PC-9 (cell line): ENCODE measurements at regions not wholly inside any gene's neighbourhood (a gene's known extent, or its start where the extent isn't known, plus 50 kb on each side); places are given as distances from the start of the nearest gene placed in this dataset.

Source experiments
- EZH2 ChIP-seq: fragments of 200-600 bp; sonication (generic); IDR thresholded peaks from 2 replicates; pipeline ENCODE4 v1.8.0; 2017; ENCODE audit warnings: antibody characterized with exemption, low read depth
- TF ChIP-seq, protein P1 (sequence below): fragments of 200-600 bp; sonication (generic); conservative IDR thresholded peaks from 2 replicates; pipeline ENCODE4 v1.6.1; 2017; ENCODE audit warnings: mixed run types, antibody characterized with exemption, mild to moderate bottlenecking, moderate library complexity

DNA sequence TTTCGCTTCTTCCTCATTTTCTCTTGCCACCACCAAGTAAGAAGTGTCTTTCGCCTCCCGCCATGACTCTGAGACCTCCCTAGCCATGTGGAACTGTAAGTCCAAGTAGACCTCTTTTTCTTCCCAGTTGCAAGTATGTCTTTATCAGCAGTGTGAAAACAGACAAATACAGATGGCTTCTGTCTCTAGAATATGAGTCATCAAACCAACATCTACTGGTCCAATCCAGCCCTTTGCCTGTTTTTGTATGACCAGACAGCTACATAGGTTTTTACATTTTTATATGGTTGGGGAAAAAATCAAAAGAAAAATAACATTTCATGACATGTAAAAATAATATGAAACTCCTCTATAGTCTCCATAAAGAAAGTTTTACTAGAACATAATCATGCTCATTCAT is 118.7 kb upstream of the PTPRG start:
- TF ChIP-seq, protein P1, sequence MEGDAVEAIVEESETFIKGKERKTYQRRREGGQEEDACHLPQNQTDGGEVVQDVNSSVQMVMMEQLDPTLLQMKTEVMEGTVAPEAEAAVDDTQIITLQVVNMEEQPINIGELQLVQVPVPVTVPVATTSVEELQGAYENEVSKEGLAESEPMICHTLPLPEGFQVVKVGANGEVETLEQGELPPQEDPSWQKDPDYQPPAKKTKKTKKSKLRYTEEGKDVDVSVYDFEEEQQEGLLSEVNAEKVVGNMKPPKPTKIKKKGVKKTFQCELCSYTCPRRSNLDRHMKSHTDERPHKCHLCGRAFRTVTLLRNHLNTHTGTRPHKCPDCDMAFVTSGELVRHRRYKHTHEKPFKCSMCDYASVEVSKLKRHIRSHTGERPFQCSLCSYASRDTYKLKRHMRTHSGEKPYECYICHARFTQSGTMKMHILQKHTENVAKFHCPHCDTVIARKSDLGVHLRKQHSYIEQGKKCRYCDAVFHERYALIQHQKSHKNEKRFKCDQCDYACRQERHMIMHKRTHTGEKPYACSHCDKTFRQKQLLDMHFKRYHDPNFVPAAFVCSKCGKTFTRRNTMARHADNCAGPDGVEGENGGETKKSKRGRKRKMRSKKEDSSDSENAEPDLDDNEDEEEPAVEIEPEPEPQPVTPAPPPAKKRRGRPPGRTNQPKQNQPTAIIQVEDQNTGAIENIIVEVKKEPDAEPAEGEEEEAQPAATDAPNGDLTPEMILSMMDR: no peak
- TF ChIP-seq EZH2: no peak
